DOHH2 (cell line): ENCODE measurements at regions not wholly inside any gene's neighbourhood (a gene's known extent, or its start where the extent isn't known, plus 50 kb on each side); places are given as distances from the start of the nearest gene placed in this dataset.

Experiments
- H3F3A ChIP-seq: fragments of 200-600 bp; sonication (generic), shearing (Covaris generic); 2 replicates; pipeline ENCODE4 v1.6.0; 2016; ENCODE audit warnings: antibody characterized with exemption, mild to moderate bottlenecking; ENCODE audit not compliant: control insufficient read depth, insufficient read depth
- H3K27ac ChIP-seq: fragments of 200-600 bp; sonication (generic); 2 replicates; pipeline ENCODE4 v1.5.1; 2014; ENCODE audit warnings: low read depth, mild to moderate bottlenecking, low read length, moderate library complexity
- H3K27me3 ChIP-seq: fragments of 200-600 bp; sonication (generic); 2 replicates; pipeline ENCODE4 v1.6.1; 2014; ENCODE audit warnings: mild to moderate bottlenecking, low read length, mixed read lengths; ENCODE audit not compliant: control insufficient read depth
- H3K36me3 ChIP-seq: fragments of 200-600 bp; sonication (generic); 2 replicates; pipeline ENCODE4 v1.6.1; 2014; ENCODE audit warnings: mild to moderate bottlenecking, low read length, moderate library complexity, mixed read lengths; ENCODE audit not compliant: control insufficient read depth
- H3K4me1 ChIP-seq: fragments of 200-600 bp; sonication (generic); 2 replicates; pipeline ENCODE4 v1.6.1; 2014; ENCODE audit warnings: mild to moderate bottlenecking, low read length, mixed read lengths; ENCODE audit not compliant: control insufficient read depth
- H3K4me2 ChIP-seq: fragments of 200-600 bp; sonication (generic); 2 replicates; pipeline ENCODE4 v1.6.0; 2014; ENCODE audit warnings: mild to moderate bottlenecking, low read length, moderate library complexity
- H3K4me3 ChIP-seq: fragments of 200-600 bp; sonication (generic); 2 replicates; pipeline ENCODE4 v1.5.1; 2014; ENCODE audit warnings: mild to moderate bottlenecking, low read length, mixed read lengths
- H3K79me2 ChIP-seq: fragments of 200-600 bp; sonication (generic); 2 replicates; pipeline ENCODE4 v1.6.1; 2014; ENCODE audit warnings: mild to moderate bottlenecking, low read length, mixed read lengths; ENCODE audit not compliant: control insufficient read depth
- H3K9me2 ChIP-seq: fragments of 200-600 bp; sonication (generic); replicated peaks from 2 replicates; pipeline ENCODE4 v1.6.1; 2014; ENCODE audit warnings: mild to moderate bottlenecking, low read length, mixed read lengths; ENCODE audit not compliant: control insufficient read depth
- H3K9me3 ChIP-seq: fragments of 200-600 bp; sonication (generic); 2 replicates; pipeline ENCODE4 v1.6.1; 2014; ENCODE audit warnings: antibody characterized with exemption, low read length, mixed read lengths; ENCODE audit not compliant: control insufficient read depth, insufficient read depth
- H4K20me1 ChIP-seq: fragments of 200-600 bp; sonication (generic); 2 replicates; pipeline ENCODE4 v1.6.0; 2014; ENCODE audit warnings: low read depth, mild to moderate bottlenecking, antibody characterized with exemption, low read length, moderate library complexity; ENCODE audit not compliant: control insufficient read depth, insufficient read depth
- EZH2phosphoT487 ChIP-seq: fragments of 200-600 bp; sonication (generic); IDR thresholded peaks from 2 replicates; pipeline ENCODE4 v1.6.1; 2017; ENCODE audit warnings: borderline replicate concordance, mild to moderate bottlenecking, antibody characterized with exemption, low read length, moderate library complexity, mixed read lengths
- TF ChIP-seq, protein P1 (sequence below): fragments of 200-600 bp; sonication (generic); IDR thresholded peaks from one replicate; pipeline ENCODE4 v1.5.1; 2014; ENCODE audit warnings: antibody characterized with exemption, mild to moderate bottlenecking, low read depth, low read length; ENCODE audit not compliant: poor library complexity, severe bottlenecking

DNA sequence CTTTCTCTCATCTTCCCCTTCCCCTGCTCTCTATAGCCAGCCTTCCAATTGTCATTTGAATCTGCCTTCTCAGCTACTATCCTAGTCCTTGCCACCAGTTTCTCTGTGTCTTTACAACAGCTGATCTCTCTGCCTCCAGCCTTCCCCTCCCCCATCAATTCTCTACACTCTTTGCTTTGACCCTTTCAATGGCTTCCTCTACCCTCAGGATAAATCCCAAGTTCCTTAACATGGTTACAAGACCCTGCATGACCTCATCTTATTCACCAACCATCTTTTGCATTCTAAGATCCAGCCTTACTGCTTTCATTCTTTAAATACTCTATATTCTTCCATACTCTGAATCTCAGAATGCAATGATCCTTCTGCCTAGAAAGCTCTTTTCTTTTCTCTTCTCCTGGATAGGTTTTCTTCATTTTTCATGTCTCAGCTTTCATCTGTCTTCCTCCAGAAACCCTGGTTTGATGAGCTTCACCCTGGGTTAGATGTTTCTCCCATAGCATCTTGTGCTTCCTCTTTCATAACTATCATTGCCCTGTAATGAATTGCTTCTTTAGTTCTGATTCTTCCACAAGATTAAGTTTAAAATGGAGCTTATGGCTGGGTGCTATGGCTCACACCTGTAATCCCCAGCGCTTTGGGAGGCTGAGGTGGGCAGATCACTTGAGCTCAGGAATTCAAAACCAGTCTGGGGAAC is 58.6 kb upstream of the ZSWIM6 start:
- H3K36me3 ChIP-seq = no peaks in the 10 kb centered on the region
- no peaks in the 10 kb centered on the region for H3K9me3 ChIP-seq
- no peaks in the 10 kb centered on the region for H3K4me1 ChIP-seq
- TF ChIP-seq, protein P1, sequence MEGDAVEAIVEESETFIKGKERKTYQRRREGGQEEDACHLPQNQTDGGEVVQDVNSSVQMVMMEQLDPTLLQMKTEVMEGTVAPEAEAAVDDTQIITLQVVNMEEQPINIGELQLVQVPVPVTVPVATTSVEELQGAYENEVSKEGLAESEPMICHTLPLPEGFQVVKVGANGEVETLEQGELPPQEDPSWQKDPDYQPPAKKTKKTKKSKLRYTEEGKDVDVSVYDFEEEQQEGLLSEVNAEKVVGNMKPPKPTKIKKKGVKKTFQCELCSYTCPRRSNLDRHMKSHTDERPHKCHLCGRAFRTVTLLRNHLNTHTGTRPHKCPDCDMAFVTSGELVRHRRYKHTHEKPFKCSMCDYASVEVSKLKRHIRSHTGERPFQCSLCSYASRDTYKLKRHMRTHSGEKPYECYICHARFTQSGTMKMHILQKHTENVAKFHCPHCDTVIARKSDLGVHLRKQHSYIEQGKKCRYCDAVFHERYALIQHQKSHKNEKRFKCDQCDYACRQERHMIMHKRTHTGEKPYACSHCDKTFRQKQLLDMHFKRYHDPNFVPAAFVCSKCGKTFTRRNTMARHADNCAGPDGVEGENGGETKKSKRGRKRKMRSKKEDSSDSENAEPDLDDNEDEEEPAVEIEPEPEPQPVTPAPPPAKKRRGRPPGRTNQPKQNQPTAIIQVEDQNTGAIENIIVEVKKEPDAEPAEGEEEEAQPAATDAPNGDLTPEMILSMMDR = no peak
- TF ChIP-seq EZH2phosphoT487 = no peak
- H3K4me3 ChIP-seq = no peak overlapping the region
- no peaks in the 10 kb centered on the region for H3F3A ChIP-seq
- H3K27me3 ChIP-seq = no peaks in the 10 kb centered on the region; the same call in 1 of the 2 replicates
- H3K27ac ChIP-seq = no peak overlapping the region
- no peaks in the 10 kb centered on the region for H3K79me2 ChIP-seq
- H4K20me1 ChIP-seq = no peaks in the 10 kb centered on the region
- no peaks in the 10 kb centered on the region for H3K9me2 ChIP-seq
- H3K4me2 ChIP-seq = no peak overlapping the region

DNA sequence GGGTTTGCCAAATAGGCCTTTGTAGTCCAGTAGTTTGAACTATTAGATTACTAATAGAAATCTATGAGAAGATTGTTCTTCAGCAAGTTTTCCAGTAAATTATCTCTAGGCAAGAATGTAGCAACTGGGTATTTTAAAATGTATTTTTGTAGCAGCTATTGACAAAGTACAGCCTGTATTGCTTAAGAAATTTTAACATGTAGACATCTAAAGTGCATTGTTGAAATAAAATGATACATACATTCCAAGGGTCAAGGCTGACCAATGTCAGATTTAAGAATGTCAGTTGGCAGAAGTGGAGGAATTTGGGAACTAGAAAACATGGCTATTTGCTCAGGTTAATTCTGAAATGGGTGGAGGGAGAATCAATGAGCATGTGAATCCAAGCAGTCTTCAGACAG is 57.5 kb upstream of the ZSWIM6 start:
- TF ChIP-seq, protein P1 = no peak
- H3K27me3 ChIP-seq = no peaks in the 10 kb centered on the region; the same call in 1 of the 2 replicates
- no peaks in the 10 kb centered on the region for H3K4me1 ChIP-seq
- no peaks in the 10 kb centered on the region for H4K20me1 ChIP-seq
- H3K9me3 ChIP-seq = no peaks in the 10 kb centered on the region
- H3K9me2 ChIP-seq = no peaks in the 10 kb centered on the region
- no peaks in the 10 kb centered on the region for H3K36me3 ChIP-seq
- no peaks in the 10 kb centered on the region for H3F3A ChIP-seq
- H3K27ac ChIP-seq = no peak overlapping the region
- H3K4me3 ChIP-seq = no peak overlapping the region
- H3K79me2 ChIP-seq = no peaks in the 10 kb centered on the region
- H3K4me2 ChIP-seq = no peak overlapping the region

DNA sequence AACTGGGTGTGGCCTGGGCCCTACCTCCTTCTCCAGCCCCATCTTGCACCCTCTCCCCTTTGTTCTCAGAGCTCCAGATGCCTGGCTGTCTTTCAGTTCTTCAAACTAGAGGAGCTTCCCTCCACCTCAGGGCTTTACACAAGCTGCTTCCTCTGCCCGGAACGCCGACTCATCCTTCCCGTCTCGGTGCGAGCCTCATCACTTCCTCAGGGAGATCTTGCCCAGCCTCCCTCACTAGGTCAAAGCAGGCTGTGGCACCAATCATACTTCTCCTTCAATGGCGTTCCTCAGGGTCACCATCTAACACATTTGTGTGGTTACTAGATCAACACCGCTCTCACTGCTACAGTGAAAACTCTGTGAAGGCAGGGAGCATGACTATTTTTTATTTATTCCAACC is 56.2 kb upstream of the ZSWIM6 start:
- Histone ChIP-seq H4K20me1 (no peaks in the 10 kb centered on the region), H3K9me3 (no peaks in the 10 kb centered on the region), H3K4me2 (no peak overlapping the region), H3K36me3 (no peaks in the 10 kb centered on the region), H3K9me2 (no peaks in the 10 kb centered on the region), H3K27me3 (no peaks in the 10 kb centered on the region; the same call in 1 of the 2 replicates), H3K79me2 (no peaks in the 10 kb centered on the region), H3K27ac (no peak overlapping the region), H3F3A (no peaks in the 10 kb centered on the region), H3K4me3 (no peak overlapping the region), H3K4me1 (peaks cover 8% of the 10 kb centered on the region)
- no peak for TF ChIP-seq EZH2phosphoT487
- TF ChIP-seq, protein P1 = no peak

DNA sequence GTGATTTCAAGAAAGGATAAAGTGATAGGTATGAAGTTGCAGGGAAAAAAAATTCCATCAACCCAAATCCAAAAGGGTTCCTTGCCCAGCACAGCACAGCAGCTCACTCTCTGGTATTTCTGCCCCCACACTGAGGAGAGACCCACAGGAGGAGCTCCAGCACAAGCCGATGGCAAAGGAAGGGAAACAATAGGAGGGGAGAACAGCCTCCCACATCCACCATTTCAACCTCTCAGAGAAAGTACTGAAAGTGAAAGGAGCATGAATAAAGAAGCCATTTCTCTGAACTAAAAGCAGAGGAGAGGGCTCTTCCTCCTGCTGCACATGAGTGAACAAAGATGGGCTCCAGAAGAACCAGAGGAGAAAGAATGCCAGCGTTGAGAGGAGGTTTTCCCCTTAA is 54.9 kb upstream of the ZSWIM6 start:
- H3K27ac ChIP-seq = no peak overlapping the region
- H4K20me1 ChIP-seq = no peaks in the 10 kb centered on the region
- TF ChIP-seq EZH2phosphoT487 = no peak
- TF ChIP-seq, protein P1 = no peak
- H3F3A ChIP-seq = 0 out of 2 replicates have a peak, but pooled peaks cover 2% of the 10 kb centered on the region
- H3K4me3 ChIP-seq = no peak overlapping the region
- no peaks in the 10 kb centered on the region for H3K36me3 ChIP-seq
- no peaks in the 10 kb centered on the region for H3K9me2 ChIP-seq
- no peaks in the 10 kb centered on the region; the same call in 1 of the 2 replicates for H3K27me3 ChIP-seq
- peaks cover 8% of the 10 kb centered on the region for H3K4me1 ChIP-seq
- H3K79me2 ChIP-seq = no peaks in the 10 kb centered on the region
- no peak overlapping the region for H3K4me2 ChIP-seq
- no peaks in the 10 kb centered on the region for H3K9me3 ChIP-seq
